H9 (cell line): ENCODE measurements at regions not wholly inside any gene's neighbourhood (a gene's known extent, or its start where the extent isn't known, plus 50 kb on each side); places are given as distances from the start of the nearest gene placed in this dataset.

Experiments used
- DNase-seq: peaks from one replicate; pipeline ENCODE4 v3.0.0-alpha.2; 2017
- H2AFZ ChIP-seq: one replicate; pipeline ENCODE4 v1.6.1; 2013; ENCODE audit warnings: mild to moderate bottlenecking, low read length, control low read depth, moderate library complexity
- H2AK5ac ChIP-seq: 2 replicates; pipeline ENCODE4 v1.6.1; 2013; ENCODE audit warnings: low read length, control low read depth, mixed read lengths; ENCODE audit not compliant: insufficient read length
- H2BK120ac ChIP-seq: one replicate; pipeline ENCODE4 v1.6.1; 2013; ENCODE audit warnings: low read depth, mild to moderate bottlenecking, low read length, control low read depth, inconsistent platforms; ENCODE audit not compliant: poor library complexity, severe bottlenecking
- H2BK12ac ChIP-seq: 2 replicates; pipeline ENCODE4 v1.6.1; 2013; ENCODE audit warnings: low read length, control low read depth, mixed read lengths, low read depth; ENCODE audit not compliant: insufficient read length
- H2BK15ac ChIP-seq: 2 replicates; pipeline ENCODE4 v1.6.1; 2013; ENCODE audit warnings: low read depth, low read length, control low read depth
- H2BK20ac ChIP-seq: one replicate; pipeline ENCODE4 v1.6.1; 2013; ENCODE audit warnings: low read depth, mild to moderate bottlenecking, low read length, control low read depth, inconsistent platforms; ENCODE audit not compliant: poor library complexity, severe bottlenecking
- H2BK5ac ChIP-seq: 2 replicates; pipeline ENCODE4 v1.6.1; 2013; ENCODE audit warnings: low read length, control low read depth, mixed read lengths; ENCODE audit not compliant: insufficient read length
- H3K14ac ChIP-seq: 2 replicates; pipeline ENCODE4 v1.6.1; 2013; ENCODE audit warnings: low read length, control low read depth; ENCODE audit not compliant: insufficient read depth
- H3K18ac ChIP-seq: 2 replicates; pipeline ENCODE4 v1.6.1; 2013; ENCODE audit warnings: low read depth, mild to moderate bottlenecking, mixed read lengths, low read length, control low read depth; ENCODE audit not compliant: insufficient read length
- H3K23ac ChIP-seq: 2 replicates; pipeline ENCODE4 v1.6.1; 2013; ENCODE audit warnings: low read length, control low read depth, mixed read lengths, low read depth; ENCODE audit not compliant: insufficient read length
- H3K23me2 ChIP-seq: 2 replicates; pipeline ENCODE4 v1.6.1; 2013; ENCODE audit warnings: low read depth, mild to moderate bottlenecking, mixed read lengths, low read length, control low read depth; ENCODE audit not compliant: insufficient read length, poor library complexity, severe bottlenecking
- H3K27ac ChIP-seq: 2 replicates; pipeline ENCODE4 v1.5.1; 2013; ENCODE audit warnings: low read length, control low read depth, mixed read lengths, low read depth; ENCODE audit not compliant: insufficient read length
- H3K27me3 ChIP-seq: 2 replicates; pipeline ENCODE4 v1.6.1; 2013; ENCODE audit warnings: low read length, control low read depth, inconsistent platforms; ENCODE audit not compliant: insufficient read depth
- H3K4ac ChIP-seq: 2 replicates; pipeline ENCODE4 v1.6.1; 2013; ENCODE audit warnings: low read depth, mild to moderate bottlenecking, control low read depth, inconsistent platforms, low read length, moderate library complexity
- H3K4me1 ChIP-seq: 2 replicates; pipeline ENCODE4 v1.6.1; 2013; ENCODE audit warnings: low read length, control low read depth, inconsistent platforms; ENCODE audit not compliant: insufficient read depth
- H3K4me2 ChIP-seq: 2 replicates; pipeline ENCODE4 v1.6.1; 2013; ENCODE audit warnings: low read length, control low read depth, mixed read lengths; ENCODE audit not compliant: insufficient read length, insufficient read depth
- H3K56ac ChIP-seq: 2 replicates; pipeline ENCODE4 v1.6.1; 2013; ENCODE audit warnings: low read depth, mild to moderate bottlenecking, mixed read lengths, low read length, control low read depth; ENCODE audit not compliant: insufficient read length
- H3K79me1 ChIP-seq: 2 replicates; pipeline ENCODE4 v1.6.1; 2013; ENCODE audit warnings: low read depth, mild to moderate bottlenecking, moderate library complexity, low read length, control low read depth, inconsistent platforms; ENCODE audit not compliant: insufficient read depth, poor library complexity, severe bottlenecking
- H3K79me2 ChIP-seq: 2 replicates; pipeline ENCODE4 v1.6.1; 2013; ENCODE audit warnings: low read length, control low read depth, inconsistent platforms; ENCODE audit not compliant: insufficient read depth
- H3K9ac ChIP-seq: 2 replicates; pipeline ENCODE4 v1.6.1; 2013; ENCODE audit warnings: low read length, control low read depth, mixed read lengths; ENCODE audit not compliant: insufficient read length; ENCODE audit errors: extremely low read depth
- H3K9me3 ChIP-seq: one replicate; pipeline ENCODE4 v1.6.1; 2013; ENCODE audit warnings: low read depth, low read length, inconsistent platforms; ENCODE audit not compliant: control insufficient read depth
- H3T11ph ChIP-seq: one replicate; pipeline ENCODE4 v1.6.1; 2013; ENCODE audit warnings: mild to moderate bottlenecking, low read length, control low read depth, inconsistent platforms
- H4K20me1 ChIP-seq: one replicate; pipeline ENCODE4 v1.6.1; 2013; ENCODE audit not compliant: control insufficient read depth, insufficient read length, insufficient read depth
- H4K5ac ChIP-seq: 2 replicates; pipeline ENCODE4 v1.6.1; 2013; ENCODE audit warnings: low read depth, mild to moderate bottlenecking, mixed read lengths, low read length, control low read depth; ENCODE audit not compliant: insufficient read length
- H4K8ac ChIP-seq: replicated peaks from 2 replicates; pipeline ENCODE4 v1.6.1; 2013; ENCODE audit warnings: low read length, control low read depth, mixed read lengths, low read depth; ENCODE audit not compliant: insufficient read length
- H4K91ac ChIP-seq: 2 replicates; pipeline ENCODE4 v1.6.1; 2013; ENCODE audit warnings: low read depth, mild to moderate bottlenecking, moderate library complexity, mixed read lengths, low read length, control low read depth; ENCODE audit not compliant: insufficient read length
- H3K27ac Mint-ChIP-seq, 3 experiments: 2 replicates in 2 of 3; 3 replicates in 1 of 3; pipeline ENCODE4 v1.8.0; 2020 to 2021; ENCODE audit warnings: mixed read lengths in 3 of 3, mild to moderate bottlenecking in 1 of 3, moderate library complexity in 1 of 3
- H3K27me3 Mint-ChIP-seq: 2 replicates; pipeline ENCODE4 v1.8.0; 2021; ENCODE audit warnings: low read depth, mild to moderate bottlenecking, moderate library complexity, mixed read lengths
- H3K36me3 Mint-ChIP-seq, 3 experiments: 2 replicates in 2 of 3; 3 replicates in 1 of 3; pipeline ENCODE4 v1.8.0; 2020 to 2021; ENCODE audit warnings: low read depth in 3 of 3, mixed read lengths in 3 of 3; ENCODE audit not compliant: insufficient read depth in 1 of 3
- H3K4me1 Mint-ChIP-seq, 2 experiments: 2 replicates each; pipeline ENCODE4 v1.8.0; 2020; ENCODE audit warnings: mixed read lengths in 2 of 2
- H3K4me3 Mint-ChIP-seq, 2 experiments: 2 replicates in 1 of 2; 3 replicates in 1 of 2; pipeline ENCODE4 v1.8.0; 2020 to 2021; ENCODE audit warnings: mild to moderate bottlenecking in 2 of 2, mixed read lengths in 2 of 2, moderate library complexity in 1 of 2
- H3K9me3 Mint-ChIP-seq, 2 experiments: 2 replicates in 1 of 2; 3 replicates in 1 of 2; pipeline ENCODE4 v1.8.0; 2020; ENCODE audit warnings: mild to moderate bottlenecking in 2 of 2, mixed read lengths in 2 of 2, moderate library complexity in 1 of 2
- CTCF ChIP-seq: fragments of 200-600 bp; sonication (generic); conservative IDR thresholded peaks from 3 replicates; pipeline ENCODE4 v1.8.0; 2021; ENCODE audit warnings: antibody characterized with exemption, mild to moderate bottlenecking
- WGBS: extraction: QIAGEN DNeasy Blood & Tissue Kit; methylation state at CpG from one replicate; pipeline ENCODE4 v1.1.7; 2013; ENCODE audit warnings: missing lambda C conversion rate, low lambda C conversion rate, mixed read lengths; ENCODE audit not compliant: insufficient read length; ENCODE audit errors: extremely low coverage; 5-methylcytosine and 5-hydroxymethylcytosine counted together

GRCh38 chr2:215796140-215796855 is 217.1 kb downstream of the MREG start:
- Mint-ChIP-seq H3K27ac (0 out of 7 replicates have a peak overlapping the region, but pooled peaks of 1 of the 3 experiments have one; percentile 45), H3K4me1 (peaks cover 13% of the 10 kb centered on the region in 2 experiments), H3K4me3 (no peak overlapping the region), H3K36me3 (no peaks in the 10 kb centered on the region), H3K27me3 (no peaks in the 10 kb centered on the region), H3K9me3 (no peaks in the 10 kb centered on the region; a peak in 1 of 5 replicates)
- no peaks in the 10 kb centered on the region for H3K79me1 ChIP-seq
- H2BK15ac ChIP-seq, result no peak overlapping the region
- H4K91ac ChIP-seq, result no peak overlapping the region
- H3K9ac ChIP-seq, result no peak overlapping the region
- no peak overlapping the region for H3K23ac ChIP-seq
- H3K56ac ChIP-seq, result no peak overlapping the region
- no peak for DNase-seq
- no peak overlapping the region for H3K4me2 ChIP-seq
- H2BK12ac ChIP-seq, result no peak overlapping the region
- H3K14ac ChIP-seq, result no peak overlapping the region
- H2BK20ac ChIP-seq, result no peak overlapping the region
- TF ChIP-seq CTCF, result no peak
- no peak overlapping the region for H3T11ph ChIP-seq
- H3K79me2 ChIP-seq, result no peaks in the 10 kb centered on the region
- no peak overlapping the region for H4K8ac ChIP-seq
- no peaks in the 10 kb centered on the region for H3K9me3 ChIP-seq
- no peak overlapping the region for H3K27ac ChIP-seq
- H3K27me3 ChIP-seq, result no peaks in the 10 kb centered on the region
- H4K20me1 ChIP-seq, result no peaks in the 10 kb centered on the region
- no peak overlapping the region for H3K4ac ChIP-seq
- H3K4me1 ChIP-seq, result no peaks in the 10 kb centered on the region
- H4K5ac ChIP-seq, result no peak overlapping the region
- H2BK5ac ChIP-seq, result no peak overlapping the region
- no peak overlapping the region for H2BK120ac ChIP-seq
- WGBS, result no CpG with 5 or more reads among the region's 4 CpGs
- no peak overlapping the region for H2AFZ ChIP-seq
- no peaks in the 10 kb centered on the region for H3K23me2 ChIP-seq
- H2AK5ac ChIP-seq, result no peak overlapping the region
- no peak overlapping the region for H3K18ac ChIP-seq
